Body of pancreas (tissue), 4 donors: ENCODE measurements at regions not wholly inside any gene's neighbourhood (a gene's known extent, or its start where the extent isn't known, plus 50 kb on each side); places are given as distances from the start of the nearest gene placed in this dataset.
A peak's percentile ranks its signal among the peaks of the same experiment; 100 is the strongest.

Source experiments
- ATAC-seq: fragments of 150-250 bp; one replicate; pipeline ENCODE4 v1.9.1; 2016
- DNase-seq, 4 donors: peaks; one replicate each; pipeline ENCODE4 v3.0.0-alpha.2; 2019
- H3K27ac ChIP-seq, 4 donors: fragments of 200-600 bp; sonication (generic); 1 replicate in 3 of 4; 2 replicates in 1 of 4; pipeline versions ENCODE4 v1.5.1 to v1.6.1; 2016 to 2019; ENCODE audit warnings: mild to moderate bottlenecking in 1 of 4, mixed read lengths in 1 of 4, moderate library complexity in 1 of 4
- H3K27me3 ChIP-seq, 2 donors: fragments of 200-600 bp; sonication (generic); one replicate each; pipeline ENCODE4 v1.6.0; 2016; ENCODE audit warnings: mild to moderate bottlenecking in 1 of 2
- H3K36me3 ChIP-seq, 2 donors: fragments of 200-600 bp; sonication (generic); replicated peaks in 1 of 2; 2 replicates each; pipeline ENCODE4 v1.5.1; 2016; ENCODE audit warnings: low read depth in 2 of 2; ENCODE audit not compliant: insufficient read depth in 1 of 2
- H3K4me1 ChIP-seq: fragments of 200-600 bp; sonication (generic); one replicate; pipeline ENCODE4 v1.6.0; 2016
- H3K4me3 ChIP-seq, 2 donors: fragments of 200-600 bp; sonication (generic); 1 replicate in 1 of 2; 2 replicates in 1 of 2; pipeline ENCODE4 v1.5.1; 2016 to 2019
- H3K9me3 ChIP-seq, 3 donors: fragments of 200-600 bp; sonication (generic); 1 replicate in 2 of 3; 2 replicates in 1 of 3; pipeline ENCODE4 v1.5.1; 2016
- CTCF ChIP-seq, 7 experiments: fragments of 450-650 bp in 4 of 7; fragments of 200-600 bp in 3 of 7; sonication (generic) in 3 of 7; IDR thresholded peaks; one replicate each; pipeline ENCODE4 v1.5.1; 2016 to 2019; ENCODE audit warnings: antibody characterized with exemption in 7 of 7
- POLR2A ChIP-seq, 3 donors: fragments of 450-650 bp; IDR thresholded peaks; one replicate each; pipeline ENCODE4 v1.6.1; 2016; ENCODE audit warnings: antibody characterized with exemption in 3 of 3, mild to moderate bottlenecking in 2 of 3
- WGBS, 2 donors: methylation state at CpG; one replicate each; pipeline ENCODE4 v1.1.5; 2017; 5-methylcytosine and 5-hydroxymethylcytosine counted together
- intact Hi-C: fragments of 100-400 bp; cut with DNase I; formaldehyde crosslinking; loops from one replicate; pipeline ENCODE4 v1.15.1; 2023

GRCh38 chr6:142605922-142606485, 304.2 kb downstream of the ADGRG6 start:
- 35 to 39% methylated on average over 6 of the region's 6 CpGs for WGBS, 2 donors
- H3K4me3 ChIP-seq, result no peak overlapping the region
- H3K36me3 ChIP-seq, result no peaks in the 10 kb centered on the region
- no peak for ATAC-seq
- no peaks in the 10 kb centered on the region for H3K27me3 ChIP-seq
- no peaks in the 10 kb centered on the region for H3K9me3 ChIP-seq
- no peaks in the 10 kb centered on the region for H3K4me1 ChIP-seq
- TF ChIP-seq CTCF (IDR thresholded peaks at IDR 0.05) (no peak), POLR2A (IDR thresholded peaks at IDR 0.05) (no peak)
- no peak for DNase-seq
- intact Hi-C loops, result no loop called here
- H3K27ac ChIP-seq, result no peak overlapping the region

DNA sequence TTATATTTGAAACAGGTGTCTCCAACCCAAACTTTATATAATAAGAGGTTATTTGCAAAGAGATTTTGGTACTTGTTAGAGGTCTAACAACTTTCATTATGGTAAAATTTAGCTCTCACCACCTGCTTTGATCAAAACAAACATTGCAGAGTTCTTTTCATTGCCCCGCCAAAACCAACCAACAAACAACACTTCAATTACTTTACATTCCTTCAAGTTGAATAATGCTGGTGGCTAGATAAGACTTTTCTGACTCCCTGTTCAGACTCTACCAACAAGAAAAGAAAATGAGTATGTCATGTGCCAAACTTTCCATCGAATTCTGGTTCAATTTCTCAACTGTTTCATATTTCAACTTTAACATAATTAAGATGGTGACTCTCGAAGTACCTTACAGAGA, 311.1 kb downstream of the ADGRG6 start:
- H3K4me3 ChIP-seq, result no peak overlapping the region
- TF ChIP-seq POLR2A (IDR thresholded peaks at IDR 0.05) (no peak), CTCF (IDR thresholded peaks at IDR 0.05) (no peak)
- H3K27ac ChIP-seq, result no peak overlapping the region
- WGBS, 2 donors, result 25 to 28% methylated on average over 3 of the region's 3 CpGs
- ATAC-seq, result no peak
- DNase-seq, result no peak
- no peaks in the 10 kb centered on the region for H3K9me3 ChIP-seq
- H3K27me3 ChIP-seq, result no peaks in the 10 kb centered on the region
- H3K36me3 ChIP-seq, result no peaks in the 10 kb centered on the region
- no peaks in the 10 kb centered on the region for H3K4me1 ChIP-seq
- intact Hi-C loops, result no loop called here

- 63 to 71% methylated on average over 2 of the region's 2 CpGs for WGBS, 2 donors
- intact Hi-C loops, result no loop called here
Measured at GRCh38 chr6:142613981-142614380, 312.2 kb downstream of the ADGRG6 start.

DNA sequence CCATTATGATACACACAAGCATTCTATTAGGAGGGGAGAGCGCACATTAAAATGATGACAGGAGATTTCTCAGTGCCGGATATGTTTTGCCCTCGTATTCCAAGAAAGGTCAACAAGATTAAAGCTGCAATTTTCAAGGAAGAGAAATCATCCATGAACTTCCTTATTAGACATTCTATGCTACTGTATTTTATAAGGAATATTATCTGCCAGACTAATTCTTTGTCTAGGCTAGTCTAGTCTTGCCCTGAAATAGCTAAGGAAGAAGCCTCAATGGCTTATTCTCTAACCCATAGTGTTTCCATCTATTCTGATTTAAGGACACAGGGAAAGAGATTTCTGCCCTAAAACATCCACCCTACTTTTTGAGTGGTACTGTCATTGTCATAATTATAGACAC, 315.4 kb downstream of the ADGRG6 start:
- no peak for ATAC-seq
- H3K27me3 ChIP-seq, result no peaks in the 10 kb centered on the region
- intact Hi-C loops, result no loop called here
- no peak overlapping the region for H3K4me3 ChIP-seq
- WGBS, 2 donors, result 71 to 81% methylated on average over 3 of the region's 3 CpGs
- no peak overlapping the region for H3K27ac ChIP-seq
- TF ChIP-seq CTCF (IDR thresholded peaks at IDR 0.05) (no peak), POLR2A (IDR thresholded peaks at IDR 0.05) (no peak)
- no peaks in the 10 kb centered on the region for H3K36me3 ChIP-seq
- DNase-seq, result no peak
- peaks cover 4% of the 10 kb centered on the region for H3K4me1 ChIP-seq
- no peaks in the 10 kb centered on the region for H3K9me3 ChIP-seq

More at GRCh38 chr6:142613981-142614380, 312.2 kb downstream of the ADGRG6 start:
- Histone ChIP-seq H3K27me3 (no peaks in the 10 kb centered on the region), H3K4me1 (no peaks in the 10 kb centered on the region), H3K27ac (no peak overlapping the region), H3K4me3 (no peak overlapping the region), H3K36me3 (no peaks in the 10 kb centered on the region), H3K9me3 (no peaks in the 10 kb centered on the region)
- no peak for TF ChIP-seq POLR2A (IDR thresholded peaks at IDR 0.05)
- no peak for TF ChIP-seq CTCF (IDR thresholded peaks at IDR 0.05)
- DNase-seq (no peak), ATAC-seq (no peak)

DNA sequence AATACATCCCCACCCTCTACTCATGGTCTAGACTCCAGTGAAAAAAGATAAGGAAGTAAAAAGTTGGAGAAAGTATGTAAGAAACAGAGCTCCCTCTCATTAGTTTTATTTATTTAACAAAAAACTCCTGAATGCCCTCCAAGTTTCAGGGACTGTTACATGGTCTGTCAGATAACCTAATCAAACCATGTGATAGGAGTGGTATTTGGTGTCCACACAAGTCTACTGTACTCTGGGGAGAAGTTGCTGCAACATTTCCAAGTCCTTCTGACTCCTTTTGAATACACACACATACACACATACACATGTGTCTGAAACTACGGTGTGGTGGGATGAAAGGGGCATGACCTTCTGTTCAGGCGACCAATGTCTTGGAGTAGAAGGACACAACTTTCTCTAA, 320.0 kb downstream of the ADGRG6 start:
- TF ChIP-seq POLR2A (IDR thresholded peaks at IDR 0.05) (no peak), CTCF (IDR thresholded peaks at IDR 0.05) (no peak)
- ATAC-seq, result peak; percentile 27
- intact Hi-C loops, result no loop called here
- Histone ChIP-seq H3K9me3 (no peaks in the 10 kb centered on the region), H3K36me3 (no peaks in the 10 kb centered on the region), H3K27me3 (no peaks in the 10 kb centered on the region), H3K4me3 (no peak overlapping the region), H3K4me1 (peaks cover 4% of the 10 kb centered on the region), H3K27ac (no peak overlapping the region)
- 50 to 67% methylated on average over 2 of the region's 2 CpGs for WGBS, 2 donors
- no peak for DNase-seq
